ENCODE measurements at regions not wholly inside any gene's neighbourhood (a gene's known extent, or its start where the extent isn't known, plus 50 kb on each side); places are given as distances from the start of the nearest gene placed in this dataset.
A peak's percentile ranks its signal among the peaks of the same experiment; 100 is the strongest.
"Not testable (repeated sequence)": the region's sequence is repeated elsewhere in the genome, so short reads cannot be mapped to it uniquely, and the experiment has no call there.

GRCh38 chr4:127352220-127353113 lies 280.3 kb upstream of the INTU start:
- H3K27ac Mint-ChIP-seq, result no peak overlapping the region
- H3K27me3 Mint-ChIP-seq (ENCODE audit: low read depth), result no peaks in the 10 kb centered on the region
- H3K4me1 Mint-ChIP-seq (ENCODE audit: low read depth), result no peaks in the 10 kb centered on the region
- no peak overlapping the region for H3K4me3 Mint-ChIP-seq
- peaks cover 7% of the 10 kb centered on the region for H3K9me3 Mint-ChIP-seq
- CTCF ChIA-PET, result no interaction called here
- H3K36me3 Mint-ChIP-seq (ENCODE audit: low read depth), result no peaks in the 10 kb centered on the region
- intact Hi-C loops (cut with micrococcal nuclease), result no loop called here
- DNase-seq, result no peak

GRCh38 chr4:127355743-127356142 lies 277.0 kb upstream of the INTU start:
- Mint-ChIP-seq H3K27me3 (ENCODE audit: low read depth) (no peaks in the 10 kb centered on the region), H3K9me3 (peaks cover 3% of the 10 kb centered on the region), H3K4me3 (no peak overlapping the region), H3K27ac (no peak overlapping the region), H3K36me3 (ENCODE audit: low read depth) (no peaks in the 10 kb centered on the region), H3K4me1 (ENCODE audit: low read depth) (no peaks in the 10 kb centered on the region)
- CTCF ChIA-PET, result no interaction called here
- intact Hi-C loops (cut with micrococcal nuclease), result no loop called here
- DNase-seq, result no peak

DNA sequence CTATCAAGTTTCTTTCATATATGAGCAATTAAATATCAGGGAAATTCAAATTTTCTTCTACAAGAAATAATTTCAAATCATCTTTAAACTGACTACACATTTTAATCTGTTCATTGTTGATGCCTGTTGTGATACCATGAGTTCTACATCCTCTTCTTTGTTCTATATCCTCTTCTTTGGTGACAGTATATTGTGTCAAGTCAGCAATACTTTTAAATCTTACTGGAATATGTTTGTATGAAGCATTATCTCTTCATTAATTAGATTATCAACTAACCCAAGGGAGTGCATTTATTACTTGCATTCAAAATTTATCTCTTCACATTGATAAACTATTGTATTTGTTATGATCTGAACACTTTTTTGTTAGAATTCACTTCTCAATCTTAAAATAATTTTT lies 275.0 kb upstream of the INTU start:
- Mint-ChIP-seq H3K4me3 (no peak overlapping the region), H3K27me3 (ENCODE audit: low read depth) (no peaks in the 10 kb centered on the region), H3K4me1 (ENCODE audit: low read depth) (no peaks in the 10 kb centered on the region), H3K36me3 (ENCODE audit: low read depth) (no peaks in the 10 kb centered on the region), H3K9me3 (no peaks in the 10 kb centered on the region), H3K27ac (no peak overlapping the region)
- CTCF ChIA-PET, result no interaction called here
- DNase-seq, result no peak
- intact Hi-C loops (cut with micrococcal nuclease), result no loop called here

GRCh38 chr4:127362686-127363085 lies 270.1 kb upstream of the INTU start:
- CTCF ChIA-PET, result no interaction called here
- no peak for DNase-seq
- Mint-ChIP-seq H3K36me3 (ENCODE audit: low read depth) (no peaks in the 10 kb centered on the region), H3K9me3 (no peaks in the 10 kb centered on the region), H3K4me1 (ENCODE audit: low read depth) (no peaks in the 10 kb centered on the region), H3K4me3 (no peak overlapping the region), H3K27ac (no peak overlapping the region), H3K27me3 (ENCODE audit: low read depth) (no peaks in the 10 kb centered on the region)
- intact Hi-C loops (cut with micrococcal nuclease), result no loop called here

- CTCF ChIA-PET, result no interaction called here
- no peaks in the 10 kb centered on the region for H3K36me3 Mint-ChIP-seq (ENCODE audit: low read depth)
- H3K27me3 Mint-ChIP-seq (ENCODE audit: low read depth), result no peaks in the 10 kb centered on the region
- DNase-seq, result no peak
- intact Hi-C loops (cut with micrococcal nuclease), result no loop called here
- H3K27ac Mint-ChIP-seq, result no peak overlapping the region
- H3K9me3 Mint-ChIP-seq, result no peaks in the 10 kb centered on the region
- H3K4me1 Mint-ChIP-seq (ENCODE audit: low read depth), result no peaks in the 10 kb centered on the region
- H3K4me3 Mint-ChIP-seq, result no peak overlapping the region
Observed at GRCh38 chr4:127364397-127364796, 268.4 kb upstream of the INTU start.

DNA sequence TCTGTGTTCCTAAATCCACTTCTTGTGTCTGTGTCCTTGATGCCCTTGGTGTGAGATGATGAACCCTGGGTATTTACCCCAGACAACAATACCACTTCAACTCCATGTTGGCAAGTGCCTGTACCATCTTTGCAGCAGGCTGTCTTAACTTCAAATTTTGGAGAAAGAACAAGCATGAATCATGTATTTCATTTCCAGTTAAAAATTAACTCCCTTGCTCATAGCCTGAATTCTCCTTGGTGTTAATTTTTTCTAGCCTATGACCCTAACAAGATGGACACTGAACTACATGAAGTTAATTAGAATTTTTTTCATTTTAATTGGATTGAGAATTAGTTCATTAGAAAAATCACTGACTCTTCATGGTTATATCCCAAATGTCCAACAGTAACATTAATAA lies 267.8 kb upstream of the INTU start:
- no peaks in the 10 kb centered on the region for H3K27me3 Mint-ChIP-seq (ENCODE audit: low read depth)
- no peaks in the 10 kb centered on the region for H3K36me3 Mint-ChIP-seq (ENCODE audit: low read depth)
- H3K27ac Mint-ChIP-seq, result no peak overlapping the region
- DNase-seq, result no peak
- no peaks in the 10 kb centered on the region for H3K4me1 Mint-ChIP-seq (ENCODE audit: low read depth)
- H3K9me3 Mint-ChIP-seq, result no peaks in the 10 kb centered on the region
- CTCF ChIA-PET, result no interaction called here
- intact Hi-C loops (cut with micrococcal nuclease), result no loop called here
- H3K4me3 Mint-ChIP-seq, result no peak overlapping the region

GRCh38 chr4:127370604-127371003 lies 262.2 kb upstream of the INTU start:
- DNase-seq, result no peak
- no peak overlapping the region for H3K4me3 Mint-ChIP-seq
- H3K4me1 Mint-ChIP-seq (ENCODE audit: low read depth), result no peaks in the 10 kb centered on the region
- no peak overlapping the region for H3K27ac Mint-ChIP-seq
- intact Hi-C loops (cut with micrococcal nuclease), result no loop called here
- no peaks in the 10 kb centered on the region for H3K9me3 Mint-ChIP-seq
- H3K27me3 Mint-ChIP-seq (ENCODE audit: low read depth), result no peaks in the 10 kb centered on the region
- CTCF ChIA-PET, result no interaction called here
- H3K36me3 Mint-ChIP-seq (ENCODE audit: low read depth), result no peaks in the 10 kb centered on the region

- no peaks in the 10 kb centered on the region for H3K9me3 Mint-ChIP-seq
- no peak overlapping the region for H3K4me3 Mint-ChIP-seq
- no peaks in the 10 kb centered on the region for H3K4me1 Mint-ChIP-seq (ENCODE audit: low read depth)
- H3K27me3 Mint-ChIP-seq (ENCODE audit: low read depth), result no peaks in the 10 kb centered on the region
- intact Hi-C loops (cut with micrococcal nuclease), result no loop called here
- CTCF ChIA-PET, result no interaction called here
- DNase-seq, result no peak
- H3K27ac Mint-ChIP-seq, result no peak overlapping the region
- H3K36me3 Mint-ChIP-seq (ENCODE audit: low read depth), result no peaks in the 10 kb centered on the region
Observed at GRCh38 chr4:127379499-127379898, 253.3 kb upstream of the INTU start.

GRCh38 chr4:127379948-127380347 lies 252.8 kb upstream of the INTU start:
- H3K36me3 Mint-ChIP-seq (ENCODE audit: low read depth); H3K4me1 Mint-ChIP-seq (ENCODE audit: low read depth); CTCF ChIA-PET; H3K4me3 Mint-ChIP-seq; DNase-seq; H3K27me3 Mint-ChIP-seq (ENCODE audit: low read depth); intact Hi-C loops (cut with micrococcal nuclease); H3K27ac Mint-ChIP-seq; H3K9me3 Mint-ChIP-seq: not testable (repeated sequence)

GRCh38 chr4:127383666-127384065 lies 249.1 kb upstream of the INTU start:
- CTCF ChIA-PET, result no interaction called here
- Mint-ChIP-seq H3K4me3 (no peak overlapping the region), H3K36me3 (ENCODE audit: low read depth) (no peaks in the 10 kb centered on the region), H3K4me1 (ENCODE audit: low read depth) (no peaks in the 10 kb centered on the region), H3K9me3 (no peaks in the 10 kb centered on the region), H3K27me3 (ENCODE audit: low read depth) (no peaks in the 10 kb centered on the region), H3K27ac (no peak overlapping the region)
- intact Hi-C loops (cut with micrococcal nuclease), result no loop called here
- no peak for DNase-seq

DNA sequence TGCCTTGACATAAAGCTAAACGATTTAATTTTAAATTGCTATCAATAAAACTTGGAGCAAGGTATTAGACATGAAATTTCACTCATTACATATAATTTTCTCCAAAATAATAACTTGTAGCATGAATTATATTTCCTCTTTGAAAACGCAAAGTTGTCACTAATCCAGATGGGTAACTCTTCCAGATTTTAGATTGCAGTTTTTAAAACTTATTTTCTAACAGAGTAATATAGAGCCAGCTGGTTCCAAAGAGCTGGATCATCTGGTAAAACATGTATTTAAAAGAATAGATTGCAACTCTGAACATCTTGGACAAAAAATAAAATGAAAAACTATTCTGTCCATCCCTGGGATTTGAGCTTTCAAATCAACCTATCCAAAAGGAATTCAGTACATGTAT lies 238.2 kb upstream of the INTU start:
- intact Hi-C loops (cut with micrococcal nuclease), result no loop called here
- Mint-ChIP-seq H3K27ac (no peak overlapping the region), H3K27me3 (ENCODE audit: low read depth) (no peaks in the 10 kb centered on the region), H3K4me1 (ENCODE audit: low read depth) (no peaks in the 10 kb centered on the region), H3K4me3 (no peak overlapping the region), H3K36me3 (ENCODE audit: low read depth) (no peaks in the 10 kb centered on the region), H3K9me3 (no peaks in the 10 kb centered on the region)
- no peak for DNase-seq
- CTCF ChIA-PET, result no interaction called here

- CTCF ChIA-PET, result interaction anchor here (1.0 to 1.1 kb wide), 2 partner anchors 8 to 9 kb away, joined by 3 to 4 read pairs; no protein-coding TSS in a partner anchor
- Mint-ChIP-seq H3K36me3 (ENCODE audit: low read depth) (no peaks in the 10 kb centered on the region), H3K27ac (no peak overlapping the region), H3K4me1 (ENCODE audit: low read depth) (no peaks in the 10 kb centered on the region), H3K27me3 (ENCODE audit: low read depth) (no peaks in the 10 kb centered on the region), H3K9me3 (no peaks in the 10 kb centered on the region), H3K4me3 (no peak overlapping the region)
- DNase-seq, result no peak
- intact Hi-C loops (cut with micrococcal nuclease), result no loop called here
Observed at GRCh38 chr4:127400276-127400675, 232.5 kb upstream of the INTU start.

- no peak overlapping the region for H3K27ac Mint-ChIP-seq
- intact Hi-C loops (cut with micrococcal nuclease), result no loop called here
- no peaks in the 10 kb centered on the region for H3K27me3 Mint-ChIP-seq (ENCODE audit: low read depth)
- DNase-seq, result peak; percentile 73
- no peaks in the 10 kb centered on the region for H3K4me1 Mint-ChIP-seq (ENCODE audit: low read depth)
- CTCF ChIA-PET, result interaction anchor here (0.6 to 1.6 kb wide), 5 partner anchors 9 to 1045 kb away, joined by 3 to 4 read pairs (median 3); no protein-coding TSS in a partner anchor
- H3K9me3 Mint-ChIP-seq, result no peaks in the 10 kb centered on the region
- H3K36me3 Mint-ChIP-seq (ENCODE audit: low read depth), result no peaks in the 10 kb centered on the region
- no peak overlapping the region for H3K4me3 Mint-ChIP-seq
Observed at GRCh38 chr4:127400731-127401346, 231.9 kb upstream of the INTU start.
